CD4-positive, alpha-beta T cell (primary cell): ENCODE measurements at regions not wholly inside any gene's neighbourhood (a gene's known extent, or its start where the extent isn't known, plus 50 kb on each side); places are given as distances from the start of the nearest gene placed in this dataset.

Experiments used
- ATAC-seq: fragments of 200-7000 bp; cut with Tn5 transposase; one replicate; pipeline ENCODE4 v1.10.0; 2022; ENCODE audit warnings: mild to moderate bottlenecking; ENCODE audit not compliant: poor library complexity
- CTCF ChIA-PET: fragments of 350-600 bp; sonication (Branson Sonifier 250); formaldehyde crosslinking; loops from one replicate; lab custom pipeline; 2021; ENCODE audit warnings: antibody characterized with exemption, inconsistent platforms; lab: Charles Lee
- POLR2A ChIA-PET: fragments of 350-600 bp; sonication (Branson Sonifier 250); formaldehyde crosslinking; loops from one replicate; lab custom pipeline; 2021; ENCODE audit warnings: antibody characterized with exemption, inconsistent platforms; lab: Charles Lee
- DNase-seq, 14 experiments: peaks; one replicate each; pipeline ENCODE4 v3.0.0-alpha.2; 2013 to 2020; ENCODE audit warnings: mixed read lengths in 2 of 14
- H3K27ac ChIP-seq, 2 donors: one replicate each; pipeline versions ENCODE4 v1.5.1 to v1.7.0; 2013; ENCODE audit warnings: low read length in 2 of 2, low read depth in 1 of 2, mild to moderate bottlenecking in 1 of 2
- H3K27me3 ChIP-seq, 2 experiments: 1 replicate in 1 of 2; 2 replicates in 1 of 2; pipeline versions ENCODE4 v1.6.1 to v1.7.0; 2013; ENCODE audit warnings: low read length in 2 of 2, control low read depth in 1 of 2, mild to moderate bottlenecking in 1 of 2, moderate library complexity in 1 of 2; ENCODE audit not compliant: insufficient read depth in 2 of 2, control insufficient read depth in 1 of 2
- H3K36me3 ChIP-seq: one replicate; pipeline ENCODE4 v1.6.1; 2013; ENCODE audit warnings: low read length, control low read depth; ENCODE audit not compliant: insufficient read depth
- H3K4me1 ChIP-seq: one replicate; pipeline ENCODE4 v1.6.1; 2013; ENCODE audit warnings: low read length, control low read depth; ENCODE audit not compliant: insufficient read depth
- H3K4me3 ChIP-seq: one replicate; pipeline ENCODE4 v1.5.1; 2013; ENCODE audit warnings: mild to moderate bottlenecking, low read length, moderate library complexity
- H3K9me3 ChIP-seq, 2 experiments: 1 replicate in 1 of 2; 2 replicates in 1 of 2; pipeline versions ENCODE4 v1.6.1 to v1.7.0; 2013; ENCODE audit warnings: low read length in 2 of 2, mild to moderate bottlenecking in 2 of 2, control low read depth in 1 of 2, moderate library complexity in 1 of 2; ENCODE audit not compliant: control insufficient read depth in 1 of 2, insufficient read depth in 1 of 2
- H3K27ac Mint-ChIP-seq: one replicate; pipeline ENCODE4 v1.8.0; 2020; ENCODE audit warnings: mixed read lengths
- H3K27me3 Mint-ChIP-seq: one replicate; pipeline ENCODE4 v1.8.0; 2021; ENCODE audit warnings: mixed read lengths
- H3K36me3 Mint-ChIP-seq: one replicate; pipeline ENCODE4 v1.8.0; 2021; ENCODE audit warnings: low read depth, mixed read lengths
- H3K4me1 Mint-ChIP-seq: one replicate; pipeline ENCODE4 v1.8.0; 2021; ENCODE audit warnings: low read depth, mixed read lengths
- H3K4me3 Mint-ChIP-seq: one replicate; pipeline ENCODE4 v1.8.0; 2020; ENCODE audit warnings: mild to moderate bottlenecking, mixed read lengths
- H3K9me3 Mint-ChIP-seq: one replicate; pipeline ENCODE4 v1.8.0; 2020; ENCODE audit warnings: mixed read lengths
- intact Hi-C, 2 experiments: fragments of 100-400 bp; cut with DNase I in 1 of 2; cut with micrococcal nuclease in 1 of 2; formaldehyde crosslinking; loops; one replicate each; pipeline versions ENCODE4 v1.15.1 to v1.9.0; 2023 to 2025; cut with DNase I, micrococcal nuclease
- TF ChIP-seq, protein P1 (sequence below): fragments of 200-600 bp; IDR thresholded peaks from one replicate; pipeline ENCODE4 v1.8.0; 2022; ENCODE audit warnings: antibody characterized with exemption, mild to moderate bottlenecking

GRCh38 chr3:170814822-170815221, 55.2 kb downstream of the RPL22L1 start:
- Histone ChIP-seq H3K4me3 (no peak overlapping the region), H3K9me3 (no peaks in the 10 kb centered on the region), H3K36me3 (no peaks in the 10 kb centered on the region), H3K4me1 (no peaks in the 10 kb centered on the region), H3K27me3 (no peaks in the 10 kb centered on the region), H3K27ac (no peak overlapping the region)
- CTCF ChIA-PET = interaction anchor here (1.3 kb wide), 1 partner anchor 401 kb away, joined by 5 read pairs; no protein-coding TSS in a partner anchor
- Mint-ChIP-seq H3K9me3 (no peaks in the 10 kb centered on the region), H3K36me3 (no peaks in the 10 kb centered on the region), H3K4me1 (no peaks in the 10 kb centered on the region), H3K4me3 (no peak overlapping the region), H3K27me3 (peaks cover 7% of the 10 kb centered on the region), H3K27ac (no peak overlapping the region)
- intact Hi-C loops = loop anchor here in 1 of 2 experiments (5.0 kb wide), 3 partner anchors 628 to 1048 kb away; partner anchors contain the start of genes ACTRT3 and TERC
- POLR2A ChIA-PET = no interaction called here
- DNase-seq = no peak
- no peak for ATAC-seq
- TF ChIP-seq, protein P1, sequence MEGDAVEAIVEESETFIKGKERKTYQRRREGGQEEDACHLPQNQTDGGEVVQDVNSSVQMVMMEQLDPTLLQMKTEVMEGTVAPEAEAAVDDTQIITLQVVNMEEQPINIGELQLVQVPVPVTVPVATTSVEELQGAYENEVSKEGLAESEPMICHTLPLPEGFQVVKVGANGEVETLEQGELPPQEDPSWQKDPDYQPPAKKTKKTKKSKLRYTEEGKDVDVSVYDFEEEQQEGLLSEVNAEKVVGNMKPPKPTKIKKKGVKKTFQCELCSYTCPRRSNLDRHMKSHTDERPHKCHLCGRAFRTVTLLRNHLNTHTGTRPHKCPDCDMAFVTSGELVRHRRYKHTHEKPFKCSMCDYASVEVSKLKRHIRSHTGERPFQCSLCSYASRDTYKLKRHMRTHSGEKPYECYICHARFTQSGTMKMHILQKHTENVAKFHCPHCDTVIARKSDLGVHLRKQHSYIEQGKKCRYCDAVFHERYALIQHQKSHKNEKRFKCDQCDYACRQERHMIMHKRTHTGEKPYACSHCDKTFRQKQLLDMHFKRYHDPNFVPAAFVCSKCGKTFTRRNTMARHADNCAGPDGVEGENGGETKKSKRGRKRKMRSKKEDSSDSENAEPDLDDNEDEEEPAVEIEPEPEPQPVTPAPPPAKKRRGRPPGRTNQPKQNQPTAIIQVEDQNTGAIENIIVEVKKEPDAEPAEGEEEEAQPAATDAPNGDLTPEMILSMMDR = no peak

- DNase-seq = no peak
- Histone ChIP-seq H3K36me3 (no peaks in the 10 kb centered on the region), H3K4me3 (no peak overlapping the region), H3K27me3 (no peaks in the 10 kb centered on the region), H3K27ac (no peak overlapping the region), H3K9me3 (no peaks in the 10 kb centered on the region), H3K4me1 (no peaks in the 10 kb centered on the region)
- no peak overlapping the region for H3K27ac Mint-ChIP-seq
- no peaks in the 10 kb centered on the region for H3K9me3 Mint-ChIP-seq
- H3K4me3 Mint-ChIP-seq = no peak overlapping the region
- H3K4me1 Mint-ChIP-seq = no peaks in the 10 kb centered on the region
- CTCF ChIA-PET = interaction anchor here (2.1 kb wide), 1 partner anchor 10 kb away, joined by 10 read pairs; no protein-coding TSS in a partner anchor
- ATAC-seq = no peak
- no peaks in the 10 kb centered on the region for H3K36me3 Mint-ChIP-seq
- POLR2A ChIA-PET = no interaction called here
- intact Hi-C loops = loop anchor here (2.0 to 5.0 kb wide), 5 partner anchors 502 to 1046 kb away; partner anchors contain the start of genes ACTRT3 (in 1 of the 2) and TERC (in 1 of the 2)
- TF ChIP-seq, protein P1 = no peak
- H3K27me3 Mint-ChIP-seq = no peaks in the 10 kb centered on the region
Observed at GRCh38 chr3:170813266-170813665, 56.7 kb downstream of the RPL22L1 start.

DNA sequence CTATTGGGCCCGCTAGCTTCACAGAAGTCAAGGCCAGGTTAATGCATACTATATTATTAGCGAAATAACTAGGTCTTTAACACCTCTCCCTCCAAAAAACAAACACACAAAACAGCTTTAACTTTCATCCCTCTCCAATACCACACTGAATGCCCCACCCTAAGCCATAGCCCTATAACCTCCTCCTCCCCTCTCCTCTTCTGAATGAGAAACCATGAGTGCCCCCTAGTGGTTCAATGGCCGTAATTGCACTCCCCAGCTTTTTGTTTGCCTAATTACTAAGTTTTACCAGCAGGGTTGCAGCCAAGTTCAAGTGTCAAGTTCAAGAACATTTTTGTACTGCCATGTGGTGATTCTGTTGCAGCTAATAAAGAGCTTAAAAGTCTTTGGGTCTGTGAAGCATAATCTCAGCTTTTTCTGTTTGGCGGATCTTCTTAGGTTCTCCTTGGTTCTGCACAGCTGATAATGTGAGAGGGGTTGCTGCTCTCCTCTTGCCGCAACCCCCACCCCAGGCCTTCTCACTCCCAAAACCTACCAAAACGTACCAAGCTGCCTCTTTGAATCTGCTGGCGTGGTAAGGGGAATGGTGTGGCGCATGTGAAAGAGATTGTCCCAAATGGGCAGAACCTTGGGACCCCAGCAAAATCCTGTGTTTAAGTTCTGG, 57.9 kb downstream of the RPL22L1 start:
- intact Hi-C loops = loop anchor here (1.0 to 5.0 kb wide), 9 partner anchors 398 to 1045 kb away; partner anchors contain the start of genes ACTRT3 (in 1 of the 2) and TERC (in 1 of the 2)
- peak; percentile 39 to 80 (median 54) for DNase-seq
- TF ChIP-seq, protein P1 = peak; percentile 87
- Mint-ChIP-seq H3K9me3 (no peaks in the 10 kb centered on the region), H3K36me3 (no peaks in the 10 kb centered on the region), H3K4me3 (no peak overlapping the region), H3K4me1 (no peaks in the 10 kb centered on the region), H3K27ac (no peak overlapping the region), H3K27me3 (no peaks in the 10 kb centered on the region)
- Histone ChIP-seq H3K9me3 (no peaks in the 10 kb centered on the region), H3K27ac (no peak overlapping the region), H3K36me3 (no peaks in the 10 kb centered on the region), H3K4me1 (no peaks in the 10 kb centered on the region), H3K4me3 (no peak overlapping the region), H3K27me3 (no peaks in the 10 kb centered on the region)
- POLR2A ChIA-PET = interaction anchor here (0.5 to 0.6 kb wide), 2 partner anchors 398 to 1040 kb away, joined by 3 read pairs; no protein-coding TSS in a partner anchor
- CTCF ChIA-PET = interaction anchor here (0.6 to 2.1 kb wide), 10 partner anchors 9 to 739 kb away, joined by 3 to 11 read pairs (median 4); partner anchors contain the start of gene RPL22L1
- ATAC-seq = peak; percentile 96
